ENCODE measurements at regions not wholly inside any gene's neighbourhood (a gene's known extent, or its start where the extent isn't known, plus 50 kb on each side); places are given as distances from the start of the nearest gene placed in this dataset.
"Not testable (repeated sequence)": the region's sequence is repeated elsewhere in the genome, so short reads cannot be mapped to it uniquely, and the experiment has no call there.

DNA sequence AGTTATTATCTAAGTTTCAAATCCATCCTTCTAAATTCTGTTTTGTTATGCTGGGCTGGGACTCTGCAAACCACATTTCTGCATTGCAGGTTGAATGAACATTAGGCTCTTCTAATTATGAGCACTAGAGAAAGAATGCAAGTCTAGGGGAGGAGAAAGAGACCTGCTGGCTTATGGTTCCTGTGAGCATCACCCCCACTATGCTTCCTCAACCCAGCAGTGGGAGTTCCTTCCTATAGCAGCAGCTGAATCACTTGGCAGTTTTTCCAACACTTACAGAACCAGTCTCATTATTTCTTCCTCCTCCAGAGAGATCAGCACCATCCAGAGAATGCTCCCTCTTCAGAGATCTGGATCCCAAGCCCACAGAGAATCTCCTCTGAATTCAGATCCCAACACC, 297.7 kb upstream of the CLEC14A start:
- TF ChIP-seq, protein P1, sequence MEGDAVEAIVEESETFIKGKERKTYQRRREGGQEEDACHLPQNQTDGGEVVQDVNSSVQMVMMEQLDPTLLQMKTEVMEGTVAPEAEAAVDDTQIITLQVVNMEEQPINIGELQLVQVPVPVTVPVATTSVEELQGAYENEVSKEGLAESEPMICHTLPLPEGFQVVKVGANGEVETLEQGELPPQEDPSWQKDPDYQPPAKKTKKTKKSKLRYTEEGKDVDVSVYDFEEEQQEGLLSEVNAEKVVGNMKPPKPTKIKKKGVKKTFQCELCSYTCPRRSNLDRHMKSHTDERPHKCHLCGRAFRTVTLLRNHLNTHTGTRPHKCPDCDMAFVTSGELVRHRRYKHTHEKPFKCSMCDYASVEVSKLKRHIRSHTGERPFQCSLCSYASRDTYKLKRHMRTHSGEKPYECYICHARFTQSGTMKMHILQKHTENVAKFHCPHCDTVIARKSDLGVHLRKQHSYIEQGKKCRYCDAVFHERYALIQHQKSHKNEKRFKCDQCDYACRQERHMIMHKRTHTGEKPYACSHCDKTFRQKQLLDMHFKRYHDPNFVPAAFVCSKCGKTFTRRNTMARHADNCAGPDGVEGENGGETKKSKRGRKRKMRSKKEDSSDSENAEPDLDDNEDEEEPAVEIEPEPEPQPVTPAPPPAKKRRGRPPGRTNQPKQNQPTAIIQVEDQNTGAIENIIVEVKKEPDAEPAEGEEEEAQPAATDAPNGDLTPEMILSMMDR (IDR thresholded peaks at IDR 0.05; ENCODE audit: control insufficient read depth, insufficient read depth, low read depth, low read length, missing control alignments): no peak
- DNase-seq (ENCODE audit: low read depth): peak; percentile 84
- H3K4me3 ChIP-seq (ENCODE audit: control insufficient read depth, low read depth, low read length): no peak overlapping the region

DNA sequence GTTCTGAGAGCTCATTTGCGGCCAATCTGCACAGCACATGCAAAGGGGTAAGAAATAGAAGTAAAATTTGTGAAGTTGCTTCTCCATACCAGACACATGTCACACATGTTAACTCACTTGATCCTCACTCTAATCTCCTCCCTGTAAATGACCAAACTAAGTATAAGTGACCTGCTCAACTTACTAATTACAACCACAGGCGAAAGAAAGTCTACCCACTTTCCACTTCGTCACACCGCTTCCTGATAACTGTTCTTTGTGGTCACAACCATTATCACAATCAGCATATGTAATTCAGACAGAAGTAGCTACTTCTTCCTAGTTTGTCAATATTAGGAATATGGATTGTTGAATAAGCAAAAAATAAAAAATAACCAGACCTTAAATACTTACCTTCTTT, 293.7 kb upstream of the CLEC14A start:
- TF ChIP-seq, protein P1 (IDR thresholded peaks at IDR 0.05; ENCODE audit: control insufficient read depth, insufficient read depth, low read depth, low read length, missing control alignments): no peak
- no peak overlapping the region for H3K4me3 ChIP-seq (ENCODE audit: control insufficient read depth, low read depth, low read length)
- no peak for DNase-seq (ENCODE audit: low read depth)

DNA sequence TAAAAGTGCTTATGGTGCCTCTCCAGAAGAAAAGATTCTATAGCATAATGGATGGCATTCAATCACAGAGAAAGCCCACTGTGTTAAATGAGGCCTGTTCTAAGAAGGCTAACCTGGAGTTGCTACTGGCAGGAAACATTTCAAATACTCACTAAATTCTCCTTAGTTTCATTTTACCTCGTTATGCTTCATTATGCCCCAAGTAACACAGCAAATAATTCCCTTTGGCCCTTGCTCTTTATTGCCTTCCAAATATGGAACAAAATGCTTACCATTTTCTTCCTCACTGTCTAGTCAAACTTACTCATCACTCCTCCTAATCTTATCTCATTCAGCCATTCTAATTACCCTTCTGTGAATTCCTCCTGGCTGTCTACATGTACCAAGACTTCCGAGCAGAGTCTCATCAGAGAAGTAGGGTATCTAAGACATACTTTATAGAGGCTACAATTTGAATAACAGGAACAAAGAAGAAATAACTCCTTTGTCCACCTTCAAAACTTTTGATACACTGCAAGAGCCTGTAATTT, 292.1 kb upstream of the CLEC14A start:
- TF ChIP-seq, protein P1 (IDR thresholded peaks at IDR 0.05; ENCODE audit: control insufficient read depth, insufficient read depth, low read depth, low read length, missing control alignments): no peak
- H3K4me3 ChIP-seq (ENCODE audit: control insufficient read depth, low read depth, low read length): no peak overlapping the region
- no peak for DNase-seq (ENCODE audit: low read depth)

DNA sequence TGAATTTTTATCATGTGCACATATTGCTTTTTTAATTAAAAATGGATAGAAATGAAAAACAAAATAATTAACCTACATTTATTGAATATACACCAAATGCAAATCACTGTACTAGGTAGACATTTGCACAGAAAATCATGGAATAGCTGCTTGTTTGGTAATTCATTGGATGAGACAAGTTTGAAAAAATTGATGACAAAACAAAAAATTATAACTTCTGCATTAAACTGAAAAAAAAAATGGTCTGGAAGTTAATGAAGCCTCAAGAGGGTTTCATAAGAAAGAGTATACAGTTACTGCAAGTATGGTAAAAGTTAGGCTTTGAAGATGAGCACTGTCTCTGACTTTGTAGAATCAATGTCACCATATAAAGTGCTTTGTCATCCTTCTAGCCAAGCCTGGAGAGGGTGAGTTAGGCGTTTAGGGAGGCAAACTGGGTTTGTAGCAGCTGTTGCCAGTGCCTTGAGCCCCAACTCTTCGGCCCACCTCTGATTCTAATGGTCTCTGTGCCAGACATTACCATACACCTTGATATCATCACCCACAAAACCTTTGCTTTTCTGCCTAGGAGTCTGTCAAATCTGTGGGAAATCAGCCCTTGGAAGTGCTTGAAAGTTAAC, 291.1 kb upstream of the CLEC14A start:
- H3K4me3 ChIP-seq (ENCODE audit: control insufficient read depth, low read depth, low read length): no peak overlapping the region
- no peak for DNase-seq (ENCODE audit: low read depth)
- TF ChIP-seq, protein P1 (IDR thresholded peaks at IDR 0.05; ENCODE audit: control insufficient read depth, insufficient read depth, low read depth, low read length, missing control alignments): no peak

DNA sequence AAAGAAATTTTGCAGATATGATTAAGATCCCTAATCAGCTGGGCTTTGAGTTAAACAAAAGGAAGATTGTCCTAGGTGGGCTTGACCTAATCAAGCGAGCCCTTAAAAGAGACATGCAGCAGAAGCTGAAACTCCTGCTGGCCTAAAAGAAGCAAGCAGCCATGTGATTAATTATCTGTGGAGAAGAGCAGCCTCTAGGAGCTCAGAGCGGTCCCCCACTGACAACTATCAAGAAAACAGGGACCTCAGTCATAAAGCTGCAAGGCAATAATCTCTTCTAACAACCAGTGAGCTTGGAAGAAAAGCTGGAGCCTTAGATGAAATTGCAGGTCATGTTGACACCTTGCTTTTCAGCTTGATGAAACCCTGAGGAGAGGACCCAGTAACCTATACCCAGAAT, 288.9 kb upstream of the CLEC14A start:
- no peak overlapping the region for H3K4me3 ChIP-seq (ENCODE audit: control insufficient read depth, low read depth, low read length)
- no peak for DNase-seq (ENCODE audit: low read depth)
- TF ChIP-seq, protein P1 (IDR thresholded peaks at IDR 0.05; ENCODE audit: control insufficient read depth, insufficient read depth, low read depth, low read length, missing control alignments): no peak

DNA sequence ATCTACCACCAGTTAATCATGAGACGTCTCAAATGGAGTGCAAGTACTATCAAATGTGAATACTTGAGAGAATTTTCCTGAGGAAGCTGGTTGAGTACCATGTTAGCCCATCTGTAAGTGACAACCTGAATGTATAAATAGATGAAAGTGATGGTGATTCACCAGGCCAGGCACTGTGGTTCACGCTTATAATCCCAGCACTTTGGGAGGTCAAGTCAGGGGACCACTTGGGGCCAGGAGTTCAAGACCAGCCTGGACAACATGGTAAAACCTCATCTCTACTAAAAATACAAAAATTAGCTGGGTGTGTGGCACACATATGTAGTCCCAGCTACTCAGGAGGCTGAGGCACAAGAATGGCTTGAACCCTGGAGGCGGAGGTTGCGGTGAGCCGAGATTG, 288.0 kb upstream of the CLEC14A start:
- not testable (repeated sequence) for H3K4me3 ChIP-seq (ENCODE audit: control insufficient read depth, low read depth, low read length); DNase-seq (ENCODE audit: low read depth)

DNA sequence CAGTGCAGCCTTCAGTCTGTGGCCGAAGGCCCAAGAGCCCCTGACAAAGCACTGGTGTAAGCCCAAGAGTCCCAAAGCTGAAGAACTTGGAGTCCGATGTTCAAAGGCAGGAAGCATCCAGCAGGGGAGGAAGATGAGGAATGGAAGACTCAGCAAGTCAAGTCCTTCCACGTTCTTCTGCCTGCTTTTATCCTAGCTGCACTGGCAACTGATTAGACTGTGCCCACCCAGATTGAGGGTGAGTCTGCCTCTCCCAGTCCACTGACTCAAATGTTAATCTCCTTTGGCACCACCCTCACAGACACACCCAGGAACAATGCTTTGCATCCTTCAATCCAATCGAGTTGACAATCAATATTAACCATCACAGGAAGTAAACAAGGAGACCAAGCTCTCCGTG, 282.2 kb upstream of the CLEC14A start:
- DNase-seq (ENCODE audit: low read depth); H3K4me3 ChIP-seq (ENCODE audit: control insufficient read depth, low read depth, low read length): not testable (repeated sequence)

Data from AG09309 (cell line).